ENCODE measurements at regions not wholly inside any gene's neighbourhood (a gene's known extent, or its start where the extent isn't known, plus 50 kb on each side); places are given as distances from the start of the nearest gene placed in this dataset.

DNA sequence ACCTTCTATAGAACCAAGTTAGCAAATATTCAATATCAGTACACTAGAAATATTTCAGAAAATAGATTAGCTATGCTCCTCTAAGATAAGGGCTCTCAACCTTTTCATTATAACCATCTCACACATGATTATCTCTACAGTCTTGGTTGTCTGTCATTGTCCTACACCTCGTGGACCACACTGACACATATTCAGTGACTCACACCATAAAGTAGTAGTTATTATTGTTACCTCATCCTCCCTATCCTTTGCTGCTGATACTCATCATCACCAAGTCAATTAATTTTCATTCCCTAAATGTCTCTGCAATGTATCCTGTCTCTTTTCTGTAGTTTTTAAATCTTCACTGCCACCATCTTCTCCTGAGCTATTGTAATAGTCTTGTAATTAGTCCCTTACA, 1309.2 kb upstream of the C9orf72 start:
- no peak for DNase-seq

DNA sequence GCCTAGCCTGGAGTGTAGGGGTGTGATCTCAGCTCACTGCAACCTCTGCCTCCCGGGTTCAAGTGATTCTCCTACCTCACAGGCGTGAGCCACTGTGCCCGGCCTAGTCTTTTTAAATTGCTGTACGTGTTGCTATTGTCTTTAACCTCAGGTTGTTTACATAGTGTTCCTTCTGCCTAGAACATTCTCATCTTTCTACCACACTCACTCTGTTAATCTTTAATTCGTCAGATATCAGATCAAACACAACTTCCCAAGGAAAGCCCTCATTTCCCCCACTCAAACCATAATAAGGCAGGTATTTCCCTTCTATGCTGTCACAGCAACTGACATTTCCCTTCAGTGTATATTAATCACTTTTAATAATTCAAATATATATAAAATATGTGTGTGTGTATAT, 1310.0 kb upstream of the C9orf72 start:
- no peak for DNase-seq

DNA sequence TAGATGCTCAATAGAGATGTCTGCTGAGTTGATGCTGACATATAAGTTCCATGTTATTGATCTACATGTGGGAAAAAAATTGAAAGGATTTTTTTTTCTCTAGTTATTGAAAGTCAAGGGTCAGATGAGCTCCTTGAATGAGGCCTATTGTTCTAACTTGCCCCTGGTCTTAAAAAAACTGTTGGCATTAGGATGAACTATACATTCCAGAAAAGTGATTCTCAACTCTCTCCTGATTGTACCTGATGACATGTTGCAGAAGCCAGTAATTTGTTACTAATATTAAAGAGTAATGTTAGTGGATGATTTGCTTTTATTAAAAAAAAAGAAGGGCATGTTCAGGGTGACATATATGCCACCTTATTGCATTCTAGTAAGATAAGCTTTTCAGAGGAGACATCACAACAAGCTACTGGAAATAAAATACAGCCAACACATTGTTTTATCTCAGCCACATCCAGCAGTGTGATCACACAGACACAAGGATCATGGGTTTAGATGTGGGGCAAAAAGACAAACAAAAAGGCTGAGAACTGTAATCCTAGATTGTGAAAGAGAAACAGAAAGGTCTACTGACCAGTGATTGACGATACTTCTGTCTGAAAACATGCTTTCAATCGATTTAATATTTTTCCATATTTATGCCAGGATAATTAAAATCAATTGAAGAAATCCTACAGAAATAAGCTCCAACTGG, 1314.1 kb upstream of the C9orf72 start:
- DNase-seq = no peak

DNA sequence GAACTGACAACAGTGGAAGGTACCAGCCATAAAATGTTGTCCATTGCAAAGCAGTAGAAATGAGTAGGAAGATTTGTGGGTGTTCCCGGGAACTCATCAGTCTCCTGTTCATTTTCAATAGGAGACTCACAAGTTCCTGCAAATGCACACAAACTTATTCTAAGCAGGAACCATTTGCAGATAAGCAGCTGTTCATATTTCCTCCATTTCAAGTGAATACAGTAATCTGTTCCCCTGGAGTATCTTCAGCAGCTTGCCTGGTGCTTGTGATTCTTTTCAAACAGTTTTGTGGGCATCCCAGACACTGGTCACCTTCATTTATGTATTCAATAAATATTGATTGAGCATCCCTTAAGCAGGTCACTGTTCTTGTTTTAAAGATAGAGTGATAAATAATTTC, 1315.5 kb upstream of the C9orf72 start:
- DNase-seq = no peak

DNA sequence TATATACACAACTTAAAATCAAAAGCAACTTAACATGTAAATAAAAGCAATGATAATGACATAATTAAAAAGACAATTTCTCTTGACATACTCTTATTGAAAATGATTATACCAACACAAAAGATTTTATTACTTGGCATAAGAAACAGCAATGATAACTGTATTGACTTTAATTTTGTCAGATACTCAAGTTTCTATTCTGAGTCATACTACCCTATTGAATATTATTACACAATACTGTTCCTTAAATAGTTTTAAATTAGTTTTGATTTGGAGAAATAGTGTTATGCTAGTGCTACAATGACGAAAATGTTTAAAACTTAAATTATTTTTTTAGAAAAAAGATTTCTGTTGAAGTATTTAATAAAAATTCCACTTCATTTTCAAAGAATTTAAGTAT, 1319.3 kb upstream of the C9orf72 start:
- no peak for DNase-seq

DNA sequence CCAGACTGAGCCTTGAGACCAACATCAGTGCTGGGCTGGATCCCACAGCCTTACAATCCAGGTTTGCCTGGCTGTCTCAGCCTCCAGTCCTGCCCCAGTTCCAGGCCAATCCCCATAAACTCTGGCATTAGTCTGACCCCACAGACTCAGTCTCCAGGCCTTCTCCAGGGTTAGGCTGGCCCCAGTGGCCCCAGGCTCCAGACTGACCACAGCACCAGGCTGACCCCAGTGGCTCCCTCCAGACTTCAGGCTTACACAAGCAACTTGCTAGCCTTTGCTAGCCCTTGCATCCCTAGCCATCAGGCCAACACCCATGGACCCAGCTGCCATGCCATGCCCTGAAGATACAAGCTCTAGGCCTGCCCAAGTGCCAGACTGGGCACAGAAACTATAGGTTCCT, 1326.0 kb upstream of the C9orf72 start:
- DNase-seq = no peak

DNA sequence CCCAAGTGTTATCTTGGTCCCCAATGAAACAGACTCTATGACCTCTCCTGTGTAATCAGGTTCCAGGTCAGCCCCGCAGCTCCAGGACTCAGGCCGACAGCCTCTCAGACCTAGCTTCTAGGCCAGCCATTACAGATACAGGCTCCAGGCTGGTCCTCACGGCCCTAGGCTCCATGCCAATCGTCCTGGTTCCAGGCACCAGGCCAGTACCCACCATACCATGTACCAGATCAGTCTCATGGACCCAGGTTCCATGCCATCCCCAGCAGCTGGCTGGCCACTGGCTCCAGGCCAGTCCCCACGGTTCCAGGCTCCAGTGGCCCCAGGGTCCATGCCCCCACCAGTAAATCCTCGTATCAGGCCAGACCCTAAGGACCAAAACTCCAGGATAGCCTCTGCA, 1326.6 kb upstream of the C9orf72 start:
- no peak for DNase-seq

DNA sequence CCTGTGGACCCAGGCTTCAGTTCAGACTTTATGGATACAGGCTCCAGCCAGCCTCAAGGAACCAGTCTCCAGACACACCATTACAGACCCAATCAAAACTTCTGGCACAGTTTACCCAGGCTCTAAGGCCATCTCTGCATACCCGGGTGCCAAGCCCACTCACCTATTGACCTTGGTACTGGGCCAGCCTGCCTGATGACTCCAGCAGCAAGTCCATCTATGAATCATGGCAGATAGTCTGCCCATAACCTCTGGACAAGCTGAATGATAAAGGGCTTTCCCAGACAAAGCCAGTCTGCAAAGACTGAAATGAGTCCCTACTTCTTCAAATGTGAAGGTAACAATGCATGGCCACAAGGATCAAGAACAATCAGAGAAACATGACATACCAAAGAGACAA, 1327.1 kb upstream of the C9orf72 start:
- no peak for DNase-seq

DNA sequence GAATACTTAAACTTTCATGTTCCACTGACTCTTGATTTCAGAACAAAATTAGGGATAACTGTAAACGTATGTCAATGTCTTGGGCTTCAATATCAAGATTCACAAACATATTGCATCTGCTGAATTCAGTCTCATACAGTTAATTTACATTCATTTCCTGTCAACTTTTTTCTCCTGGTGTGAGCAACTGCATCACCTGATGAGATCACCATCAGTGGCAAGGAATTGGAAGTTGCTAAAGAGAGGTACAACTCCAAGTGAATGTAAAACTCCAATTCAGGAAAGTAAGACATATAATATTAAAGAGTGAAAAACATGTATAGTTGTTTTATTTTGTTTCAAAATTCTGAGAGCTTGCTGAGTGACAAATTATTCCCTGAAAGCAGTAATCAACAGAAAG, 1336.2 kb upstream of the C9orf72 start:
- no peak for DNase-seq

DNA sequence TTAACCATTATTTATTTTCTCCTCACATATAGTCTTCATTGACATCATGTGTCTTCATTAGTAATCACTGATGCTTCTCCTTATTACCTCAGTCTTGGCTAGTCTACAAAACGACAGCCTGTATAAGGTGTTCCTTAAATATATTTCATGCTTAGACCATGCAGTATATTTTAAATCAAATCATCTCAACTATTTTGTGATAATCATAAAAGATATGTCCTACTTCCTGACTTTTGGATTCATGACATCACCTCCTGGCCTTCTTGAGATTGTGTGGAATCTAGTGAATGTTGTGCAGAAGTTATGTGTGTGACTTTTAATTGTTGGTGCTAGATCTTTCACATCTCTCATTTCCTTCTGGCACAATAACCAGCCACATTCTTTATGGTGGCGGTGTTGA, 1339.3 kb upstream of the C9orf72 start:
- DNase-seq = no peak

DNA sequence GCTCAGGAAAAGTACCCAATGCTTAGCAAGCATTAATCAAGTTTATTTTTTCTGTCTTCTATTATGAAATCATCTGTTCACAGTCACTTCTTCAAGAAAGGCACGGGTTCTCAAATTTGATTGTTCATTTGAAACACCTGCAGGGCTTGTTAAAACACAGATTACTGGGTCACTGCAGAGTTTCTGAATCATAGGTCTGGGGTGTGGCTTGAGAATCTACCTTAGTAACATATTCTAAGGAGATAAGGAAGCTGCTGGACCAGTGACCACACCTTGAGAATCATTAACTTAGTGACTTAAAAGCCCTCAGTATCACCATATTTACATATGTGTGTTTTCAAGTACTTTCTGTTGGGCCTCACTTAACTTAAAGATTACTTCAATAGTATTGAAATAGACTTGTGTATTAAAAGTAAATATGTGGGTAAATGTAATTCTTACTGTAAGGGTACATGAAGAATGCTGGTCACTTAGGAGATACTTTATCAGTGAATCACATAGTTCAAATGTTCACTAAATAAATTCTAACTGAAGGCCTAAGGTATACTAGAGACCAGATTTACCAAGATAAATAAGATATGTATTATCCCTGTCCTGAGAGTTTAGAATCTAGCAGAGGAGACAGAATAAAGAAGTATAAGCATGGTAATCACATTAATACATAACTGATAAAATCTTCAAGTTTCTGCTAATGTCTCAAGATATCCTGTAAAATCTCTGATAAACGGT, 1342.1 kb upstream of the C9orf72 start:
- no peak for DNase-seq

DNA sequence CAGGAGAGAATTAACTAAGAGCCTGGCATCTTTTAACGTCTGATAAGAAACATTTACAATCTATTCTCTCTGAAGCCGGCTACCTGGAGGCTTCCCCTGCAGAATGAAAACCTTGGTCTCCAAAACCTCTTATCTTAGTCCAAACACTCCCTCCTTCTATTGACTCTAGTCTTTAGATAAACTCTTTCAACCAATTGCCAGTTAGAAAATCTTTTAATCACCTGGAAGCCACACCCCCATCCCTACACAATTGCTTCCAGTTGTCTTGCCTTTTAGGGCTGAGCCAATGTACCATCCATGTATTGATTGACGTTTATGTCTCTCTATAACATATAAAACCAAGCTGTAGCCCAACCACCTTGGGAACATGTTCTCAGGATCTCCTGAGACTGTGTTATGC, 1343.1 kb upstream of the C9orf72 start:
- DNase-seq = no peak

DNA sequence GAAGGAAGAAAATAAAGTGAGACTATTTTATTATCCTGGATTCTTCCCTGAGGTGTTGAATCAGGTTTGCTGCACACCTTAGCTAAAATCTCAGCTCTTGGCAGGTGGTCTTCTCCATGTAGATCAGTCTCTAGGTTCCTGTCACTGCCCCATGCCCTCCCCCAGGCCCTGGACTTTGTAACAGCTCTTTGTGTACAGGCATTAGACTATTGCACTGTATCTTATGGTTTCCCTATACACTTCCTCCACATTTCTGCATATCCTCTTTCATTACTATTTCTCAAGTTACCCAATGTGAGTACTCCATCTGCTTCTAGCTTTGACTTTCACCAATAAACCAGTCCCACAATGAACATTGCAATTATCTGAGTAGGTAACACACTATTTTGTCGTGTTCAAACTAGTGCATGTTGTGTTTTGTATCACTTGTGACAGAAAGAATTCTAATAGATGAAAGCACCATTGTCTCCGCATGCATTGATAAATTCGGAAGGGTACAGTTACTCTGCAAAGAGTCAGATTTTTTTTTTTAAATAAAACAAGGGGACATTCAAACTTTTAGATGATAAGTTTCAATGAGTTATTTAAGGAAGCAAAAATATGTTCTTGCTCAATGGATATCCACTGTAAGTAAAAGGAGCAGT, 1348.7 kb upstream of the C9orf72 start:
- DNase-seq = no peak

DNA sequence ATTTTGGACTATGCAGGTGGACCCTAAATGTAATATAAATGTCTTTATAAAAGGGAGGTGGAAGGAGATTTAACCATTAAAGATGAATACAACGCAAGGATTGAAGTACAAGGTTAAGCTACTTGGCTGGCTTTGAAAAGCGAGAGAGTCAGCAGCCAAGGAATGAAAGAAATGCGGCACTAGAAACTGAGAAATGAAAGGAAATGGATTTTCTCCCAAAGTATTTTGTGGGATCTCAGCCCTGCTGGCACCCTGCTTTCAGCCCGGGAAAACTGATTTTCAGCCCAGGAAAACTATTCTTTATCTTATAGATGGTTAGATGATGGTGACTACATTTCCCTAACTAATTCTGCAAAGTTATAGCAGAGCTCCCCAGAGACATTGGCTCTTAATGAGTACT, 1349.6 kb upstream of the C9orf72 start:
- no peak for DNase-seq

DNA sequence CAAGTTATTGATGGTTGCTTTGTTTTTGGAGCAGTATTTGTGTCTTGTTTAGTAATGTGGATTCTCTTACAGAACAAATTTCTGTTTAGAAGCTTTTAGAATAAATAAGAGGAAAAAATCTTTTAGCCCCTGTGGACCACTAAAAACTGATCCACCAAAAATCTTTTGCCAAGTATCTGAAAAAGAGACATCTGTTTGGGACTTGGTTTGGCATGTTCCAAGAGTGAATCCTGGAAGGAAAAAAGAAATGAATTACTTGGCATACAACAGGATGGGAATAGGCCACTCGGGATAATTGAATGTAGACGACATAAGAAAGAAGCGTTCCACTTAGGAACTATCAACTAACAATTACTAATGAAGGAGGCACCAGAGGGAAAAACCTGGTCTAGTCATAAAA, 1350.1 kb upstream of the C9orf72 start:
- no peak for DNase-seq

DNA sequence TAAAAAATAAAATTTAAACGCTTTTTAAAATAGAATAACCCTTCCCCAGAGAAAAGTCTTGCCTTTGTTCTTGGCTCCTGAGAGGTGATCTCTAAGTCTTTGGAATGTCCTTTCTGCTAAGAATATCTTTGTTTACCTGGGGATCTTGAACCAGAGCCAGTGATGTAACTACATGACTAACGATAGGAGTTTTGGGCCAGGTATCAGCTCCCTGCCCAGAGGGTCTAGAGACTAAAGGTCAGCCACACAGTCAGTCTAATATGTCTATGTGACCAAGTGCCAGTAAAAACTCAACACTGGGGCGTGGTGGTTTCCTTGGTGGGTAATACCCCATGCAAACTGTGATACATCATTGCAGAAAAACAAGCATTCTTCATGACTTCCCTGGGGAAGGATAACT, 1351.9 kb upstream of the C9orf72 start:
- DNase-seq = no peak

DNA sequence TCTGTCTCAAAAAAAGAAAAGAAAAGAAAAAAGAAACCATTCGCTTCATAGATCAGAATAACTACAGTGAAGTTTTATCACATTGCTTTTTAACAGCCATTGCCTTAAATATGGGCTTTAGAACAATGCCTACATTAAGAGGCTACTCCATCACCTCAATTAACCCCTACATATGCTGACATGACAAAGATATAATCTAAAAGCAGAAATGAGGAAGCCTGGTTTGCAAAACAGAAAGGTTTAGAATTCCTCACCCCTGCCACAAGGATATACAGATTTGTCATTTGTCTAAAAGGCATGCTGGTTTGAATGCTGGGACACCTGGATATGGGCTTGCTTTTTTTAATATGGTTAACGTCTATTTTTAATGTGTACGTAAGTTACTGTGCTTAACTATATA, 1353.0 kb upstream of the C9orf72 start:
- DNase-seq = no peak

DNA sequence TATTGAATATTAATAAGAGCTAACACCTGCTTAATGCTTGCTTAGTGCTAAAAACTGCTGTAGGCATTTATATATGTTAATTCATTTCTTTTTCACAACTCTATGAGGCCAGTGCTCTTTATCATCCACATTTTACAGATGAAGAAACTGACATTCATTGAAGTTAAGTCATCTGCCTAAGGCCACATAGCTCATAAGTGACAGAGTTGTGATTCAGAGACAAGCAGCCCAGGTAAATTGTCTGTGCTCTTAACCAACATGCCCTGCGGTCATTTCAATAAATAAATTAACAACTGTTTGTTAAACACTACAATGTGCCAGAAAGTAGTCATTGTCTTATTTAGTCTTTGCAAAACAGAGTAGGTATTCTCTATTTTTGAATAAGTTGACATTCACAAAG, 1354.4 kb upstream of the C9orf72 start:
- no peak for DNase-seq

DNA sequence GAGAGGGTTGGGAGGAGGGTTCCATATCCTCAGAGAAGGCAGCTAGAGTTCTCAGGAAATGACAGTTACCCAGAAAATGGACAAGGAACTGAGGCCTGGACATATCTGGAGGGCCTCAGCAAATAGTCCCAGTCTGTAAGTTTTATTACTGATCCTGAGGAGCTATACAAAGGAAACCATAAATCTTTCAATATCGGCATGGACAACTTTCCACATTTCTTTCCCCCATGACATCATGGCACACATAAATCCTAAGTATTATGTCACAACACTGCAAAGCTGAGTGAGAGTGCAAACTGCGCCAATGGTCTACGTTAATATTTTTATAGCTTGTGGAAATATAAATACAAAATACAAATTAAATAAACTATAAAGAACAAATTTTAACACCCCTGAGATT, 1356.2 kb upstream of the C9orf72 start:
- no peak for DNase-seq

DNA sequence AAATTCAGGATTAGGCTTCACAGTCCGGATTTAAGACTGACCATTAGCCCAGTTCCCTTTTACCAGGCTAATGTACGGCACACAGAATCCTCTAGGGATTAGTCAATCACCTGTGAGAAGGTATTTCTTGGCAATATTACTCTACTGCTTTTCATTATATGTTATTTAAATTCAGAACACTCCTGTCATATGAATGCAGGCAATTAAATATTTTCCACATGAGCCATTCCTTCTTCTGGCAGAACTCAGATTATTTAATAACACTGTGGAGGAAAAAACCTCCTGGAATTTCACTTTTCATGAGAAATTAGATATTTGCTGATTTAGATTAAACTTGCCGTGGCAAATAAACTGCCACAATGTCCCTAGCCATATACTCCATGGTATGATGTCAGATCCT, 1357.5 kb upstream of the C9orf72 start:
- no peak for DNase-seq

DNA sequence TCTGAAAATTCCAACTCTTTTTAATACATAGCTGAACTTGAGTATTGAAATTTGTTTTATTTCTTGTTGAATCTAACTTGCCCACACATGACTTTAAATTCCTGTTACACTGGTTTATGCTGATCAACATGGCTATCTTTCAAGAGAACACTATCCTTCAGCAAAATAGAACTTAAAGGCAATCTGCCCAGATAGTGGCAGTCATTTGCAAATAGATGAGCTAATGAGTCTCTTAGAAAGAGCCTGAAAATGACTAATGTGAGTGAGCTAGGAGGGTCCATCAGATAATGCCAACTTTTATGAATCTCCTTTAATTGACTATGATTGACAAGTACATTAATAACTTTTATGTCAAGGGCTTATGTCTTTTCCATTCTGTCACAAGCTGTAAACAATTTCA, 1360.8 kb upstream of the C9orf72 start:
- no peak for DNase-seq

DNA sequence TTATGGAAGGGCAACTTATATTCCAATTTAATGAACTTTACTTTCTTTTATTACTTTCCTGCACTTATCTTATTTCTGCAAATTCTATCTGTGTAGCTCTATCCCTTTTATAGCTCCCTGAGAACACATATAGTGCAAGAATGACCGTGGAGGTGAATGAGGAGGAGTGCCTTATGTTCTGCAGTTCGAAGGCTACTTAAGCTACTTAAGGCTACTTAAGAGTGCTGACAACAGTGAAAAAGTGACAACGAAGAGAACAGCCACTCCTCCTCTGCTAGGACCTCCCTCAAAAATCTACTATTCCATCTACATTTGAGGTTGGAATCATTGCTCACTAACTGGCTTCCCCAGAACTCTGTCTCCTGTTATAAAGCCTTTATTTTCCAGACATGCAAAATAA, 1365.7 kb upstream of the C9orf72 start:
- no peak for DNase-seq

DNA sequence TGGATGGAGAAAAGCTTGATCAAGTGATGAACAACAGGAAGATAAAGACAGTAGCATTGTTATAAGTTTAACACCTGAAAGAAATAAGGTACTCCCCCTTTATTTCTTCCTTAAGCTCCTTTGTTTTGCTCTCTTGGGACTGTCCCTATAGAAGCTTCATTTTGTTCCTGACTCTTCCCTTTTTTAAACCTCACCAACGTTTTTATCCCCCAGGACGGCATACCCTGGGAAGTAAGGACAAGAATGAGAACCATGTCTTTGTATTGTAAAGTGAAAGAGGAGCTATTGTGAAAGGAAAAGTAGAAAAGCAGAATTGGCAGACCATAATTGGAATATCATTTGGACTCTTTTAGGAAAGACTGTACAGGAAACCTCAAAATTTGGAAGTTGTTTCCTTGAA, 1368.6 kb upstream of the C9orf72 start:
- no peak for DNase-seq

DNA sequence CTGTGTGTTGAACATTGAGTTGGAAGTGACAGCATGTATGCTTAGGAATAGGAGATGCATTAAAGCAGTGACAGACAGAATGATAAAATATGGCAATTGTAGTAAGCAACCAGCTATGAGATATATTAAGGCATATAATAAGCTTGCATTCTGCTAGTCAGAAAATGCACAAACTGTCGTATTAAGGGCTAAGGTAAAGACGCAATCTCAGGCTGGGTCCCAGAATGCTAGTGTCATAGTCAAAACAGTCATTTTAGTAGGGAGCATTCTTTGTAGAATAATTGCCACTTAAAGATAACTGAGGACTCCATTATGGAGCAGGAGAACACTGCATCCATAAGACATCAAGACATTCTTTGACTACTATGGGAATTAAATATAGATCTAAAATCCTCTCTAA, 1369.7 kb upstream of the C9orf72 start:
- no peak for DNase-seq

DNA sequence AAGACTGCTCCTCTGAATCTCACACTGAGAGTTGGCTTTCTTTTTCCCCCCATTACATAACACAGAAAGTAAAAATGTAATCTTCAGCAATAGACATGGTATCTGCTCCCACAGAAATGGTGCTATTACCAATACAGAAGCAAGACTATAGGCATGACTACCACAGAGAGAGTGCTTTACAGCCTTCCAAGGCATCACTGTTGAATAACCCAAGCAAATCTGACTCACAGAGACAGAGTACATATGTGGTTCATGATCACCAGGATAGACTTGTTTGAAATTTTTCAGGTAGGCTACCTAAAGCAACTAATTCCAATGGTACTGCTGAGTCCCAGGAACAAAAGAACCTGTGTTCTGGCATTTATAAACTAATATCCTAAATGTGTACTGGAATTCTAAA, 1373.4 kb upstream of the C9orf72 start:
- DNase-seq = no peak
